ENCODE measurements at regions not wholly inside any gene's neighbourhood (a gene's known extent, or its start where the extent isn't known, plus 50 kb on each side); places are given as distances from the start of the nearest gene placed in this dataset.

DNA sequence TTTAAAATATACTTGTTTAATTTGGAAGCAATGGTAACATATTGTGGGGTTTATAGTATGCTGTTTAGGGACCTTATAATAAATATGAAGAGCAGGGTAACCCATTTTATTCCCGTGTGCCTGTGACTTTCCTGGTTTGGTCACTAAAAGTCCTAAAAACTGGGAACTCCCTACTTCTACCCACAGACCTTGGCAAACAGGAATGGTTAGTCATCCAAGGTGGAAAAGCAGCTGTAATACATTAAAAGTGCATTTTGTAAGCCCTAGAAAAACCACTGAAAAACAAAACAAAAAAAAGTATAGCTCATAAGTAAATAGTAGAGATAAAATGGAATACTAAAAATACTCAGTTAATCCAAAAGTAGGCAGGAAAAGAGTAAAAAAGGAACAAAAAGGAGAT lies 538.9 kb downstream of the LMO4 start:
- TF ChIP-seq CTCF (conservative IDR thresholded peaks at IDR 0.05; ENCODE audit: low read depth, low read length) (no peak), EZH2phosphoT487 (IDR thresholded peaks at IDR 0.05; ENCODE audit: borderline replicate concordance, low read length) (no peak), EZH2 (IDR thresholded peaks at IDR 0.05; ENCODE audit: low read length, unreplicated experiment) (no peak)

All from PC-3 (cell line).